Neutrophil (primary cell): ENCODE measurements at regions not wholly inside any gene's neighbourhood (a gene's known extent, or its start where the extent isn't known, plus 50 kb on each side); places are given as distances from the start of the nearest gene placed in this dataset.

Experiments used
- H3K27ac ChIP-seq: fragments of 200-600 bp; sonication (generic); 2 replicates; pipeline ENCODE4 v1.5.1; 2016; ENCODE audit warnings: mild to moderate bottlenecking, moderate library complexity
- H3K27me3 ChIP-seq: fragments of 200-600 bp; sonication (generic); 2 replicates; pipeline ENCODE4 v1.6.0; 2016; ENCODE audit warnings: mild to moderate bottlenecking
- H3K36me3 ChIP-seq: fragments of 200-600 bp; sonication (generic); 2 replicates; pipeline ENCODE4 v1.5.1; 2017
- H3K4me1 ChIP-seq, 2 experiments: fragments of 200-600 bp in 1 of 2; sonication (generic) in 1 of 2; 1 replicate in 1 of 2; 2 replicates in 1 of 2; pipeline versions ENCODE4 v1.5.1 to v1.6.1; 2013 to 2016; ENCODE audit warnings: low read depth in 1 of 2, low read length in 1 of 2, mild to moderate bottlenecking in 1 of 2, moderate library complexity in 1 of 2; ENCODE audit not compliant: control insufficient read depth in 1 of 2, insufficient read depth in 1 of 2
- H3K4me3 ChIP-seq, 2 experiments: fragments of 200-600 bp in 1 of 2; sonication (generic) in 1 of 2; 1 replicate in 1 of 2; 2 replicates in 1 of 2; pipeline ENCODE4 v1.5.1; 2013 to 2016; ENCODE audit warnings: low read depth in 1 of 2, low read length in 1 of 2, mild to moderate bottlenecking in 1 of 2, moderate library complexity in 1 of 2
- H3K9me3 ChIP-seq: fragments of 200-600 bp; sonication (generic); 2 replicates; pipeline ENCODE4 v1.5.1; 2016
- CTCF ChIP-seq: fragments of 200-600 bp; sonication (generic); IDR thresholded peaks from 2 replicates; pipeline ENCODE4 v1.5.1; 2016; ENCODE audit warnings: antibody characterized with exemption

GRCh38 chr5:164600929-164601535 is 1095.6 kb downstream of the MAT2B start:
- Histone ChIP-seq H3K4me3 (no peak overlapping the region), H3K36me3 (no peaks in the 10 kb centered on the region), H3K9me3 (no peaks in the 10 kb centered on the region), H3K27ac (no peak overlapping the region), H3K4me1 (no peaks in the 10 kb centered on the region), H3K27me3 (no peaks in the 10 kb centered on the region)
- TF ChIP-seq CTCF, result no peak

- H3K9me3 ChIP-seq, result no peaks in the 10 kb centered on the region
- no peaks in the 10 kb centered on the region for H3K36me3 ChIP-seq
- H3K27ac ChIP-seq, result no peak overlapping the region
- no peak overlapping the region for H3K4me3 ChIP-seq
- H3K4me1 ChIP-seq, result no peaks in the 10 kb centered on the region
- no peaks in the 10 kb centered on the region for H3K27me3 ChIP-seq
- no peak for TF ChIP-seq CTCF
Measured at GRCh38 chr5:164608507-164608906, 1103.1 kb downstream of the MAT2B start.

- no peaks in the 10 kb centered on the region for H3K9me3 ChIP-seq
- TF ChIP-seq CTCF, result no peak
- no peak overlapping the region for H3K4me3 ChIP-seq
- no peaks in the 10 kb centered on the region for H3K27me3 ChIP-seq
- H3K36me3 ChIP-seq, result no peaks in the 10 kb centered on the region
- H3K4me1 ChIP-seq, result no peaks in the 10 kb centered on the region
- no peak overlapping the region for H3K27ac ChIP-seq
Measured at GRCh38 chr5:164610374-164610773, 1105.0 kb downstream of the MAT2B start.

GRCh38 chr5:164614707-164615106 is 1109.3 kb downstream of the MAT2B start:
- H3K27me3 ChIP-seq, result no peaks in the 10 kb centered on the region
- H3K9me3 ChIP-seq, result no peaks in the 10 kb centered on the region
- no peaks in the 10 kb centered on the region for H3K4me1 ChIP-seq
- TF ChIP-seq CTCF, result no peak
- H3K27ac ChIP-seq, result no peak overlapping the region
- no peak overlapping the region for H3K4me3 ChIP-seq
- H3K36me3 ChIP-seq, result no peaks in the 10 kb centered on the region

GRCh38 chr5:164617290-164617689 is 1111.9 kb downstream of the MAT2B start:
- no peaks in the 10 kb centered on the region for H3K9me3 ChIP-seq
- no peak overlapping the region for H3K4me3 ChIP-seq
- H3K4me1 ChIP-seq, result no peaks in the 10 kb centered on the region
- no peaks in the 10 kb centered on the region for H3K36me3 ChIP-seq
- H3K27me3 ChIP-seq, result no peaks in the 10 kb centered on the region
- H3K27ac ChIP-seq, result no peak overlapping the region
- TF ChIP-seq CTCF, result no peak

GRCh38 chr5:164627021-164627420 is 1121.6 kb downstream of the MAT2B start:
- H3K36me3 ChIP-seq, result no peaks in the 10 kb centered on the region
- no peaks in the 10 kb centered on the region for H3K4me1 ChIP-seq
- H3K27ac ChIP-seq, result no peak overlapping the region
- H3K27me3 ChIP-seq, result no peaks in the 10 kb centered on the region
- TF ChIP-seq CTCF, result no peak
- no peak overlapping the region for H3K4me3 ChIP-seq
- H3K9me3 ChIP-seq, result no peaks in the 10 kb centered on the region
